Stimulated activated CD4-positive, alpha-beta T cell treated with anti-CD3 and anti-CD28 coated beads, Interleukin-15, amount 100 ng/mL, for 24 hours (primary cell): ENCODE measurements at regions not wholly inside any gene's neighbourhood (a gene's known extent, or its start where the extent isn't known, plus 50 kb on each side); places are given as distances from the start of the nearest gene placed in this dataset.

Experiments
- DNase-seq: peaks from one replicate; pipeline ENCODE4 v3.0.0-alpha.2; 2020

- DNase-seq: no peak
Observed at GRCh38 chr20:37596890-37597536, 69.3 kb upstream of the BLCAP start.

- no peak for DNase-seq
Observed at GRCh38 chr20:37596168-37596567, 68.5 kb upstream of the BLCAP start.

GRCh38 chr20:37593710-37594109, 66.0 kb upstream of the BLCAP start:
- no peak for DNase-seq

GRCh38 chr20:37590938-37591490, 63.3 kb upstream of the BLCAP start:
- DNase-seq: no peak

- DNase-seq: no peak
Observed at GRCh38 chr20:37586078-37586477, 58.4 kb upstream of the BLCAP start.

- DNase-seq: no peak
Observed at GRCh38 chr20:37584238-37584807, 56.6 kb upstream of the BLCAP start.

GRCh38 chr20:37581246-37581645, 53.6 kb upstream of the BLCAP start:
- DNase-seq: no peak

GRCh38 chr20:37580069-37580468, 52.4 kb upstream of the BLCAP start:
- no peak for DNase-seq

GRCh38 chr20:37579106-37579505, 51.4 kb upstream of the BLCAP start:
- DNase-seq: no peak

GRCh38 chr20:37577981-37578380, 50.3 kb upstream of the BLCAP start:
- no peak for DNase-seq
